ENCODE measurements at regions not wholly inside any gene's neighbourhood (a gene's known extent, or its start where the extent isn't known, plus 50 kb on each side); places are given as distances from the start of the nearest gene placed in this dataset.

- Histone ChIP-seq H3K4me3 (ENCODE audit: control extremely low read depth in 1 of 5, extremely low read depth in 1 of 5, insufficient read depth in 1 of 5, low read depth in 2 of 5, low read length in 4 of 5) (no peak overlapping the region), H3K27me3 (replicated peaks in 1 of 4; ENCODE audit: control extremely low read depth in 1 of 4, control insufficient read depth in 3 of 4, insufficient read depth in 4 of 4, low read length in 3 of 4) (no peaks in the 10 kb centered on the region), H3K9me3 (ENCODE audit: control extremely low read depth in 1 of 3, control insufficient read depth in 2 of 3, insufficient read depth in 1 of 3, low read length in 2 of 3) (no peaks in the 10 kb centered on the region), H3K4me2 (replicated peaks; ENCODE audit: low read depth, low read length, poor library complexity, severe bottlenecking) (no peak overlapping the region), H2AFZ (ENCODE audit: insufficient read depth, low read depth, low read length, poor library complexity, severe bottlenecking) (no peak overlapping the region), H3K4me1 (ENCODE audit: control insufficient read depth in 2 of 2, insufficient read depth in 2 of 2, low read length in 2 of 2) (no peaks in the 10 kb centered on the region), H3K36me3 (replicated peaks in 1 of 2; ENCODE audit: control extremely low read depth in 1 of 2, control insufficient read depth in 1 of 2, extremely low read depth in 1 of 2, insufficient read depth in 2 of 2, low read length in 1 of 2) (no peaks in the 10 kb centered on the region), H3K79me2 (ENCODE audit: control insufficient read depth, insufficient read depth, low read length) (no peaks in the 10 kb centered on the region), H3K27ac (ENCODE audit: low read length in 2 of 2) (no peak overlapping the region), H3K9ac (ENCODE audit: low read length) (no peak overlapping the region), H4K20me1 (ENCODE audit: control insufficient read depth, insufficient read depth, low read length, poor library complexity, severe bottlenecking) (no peaks in the 10 kb centered on the region)
- ATAC-seq (ENCODE audit: low read depth): no peak
- H3K9me3 Mint-ChIP-seq (ENCODE audit: insufficient read depth): no peaks in the 10 kb centered on the region
- no peak overlapping the region for H3K27ac Mint-ChIP-seq
- no peaks in the 10 kb centered on the region for H3K27me3 Mint-ChIP-seq
- DNase-seq: no peak
- TF ChIP-seq, protein P1, sequence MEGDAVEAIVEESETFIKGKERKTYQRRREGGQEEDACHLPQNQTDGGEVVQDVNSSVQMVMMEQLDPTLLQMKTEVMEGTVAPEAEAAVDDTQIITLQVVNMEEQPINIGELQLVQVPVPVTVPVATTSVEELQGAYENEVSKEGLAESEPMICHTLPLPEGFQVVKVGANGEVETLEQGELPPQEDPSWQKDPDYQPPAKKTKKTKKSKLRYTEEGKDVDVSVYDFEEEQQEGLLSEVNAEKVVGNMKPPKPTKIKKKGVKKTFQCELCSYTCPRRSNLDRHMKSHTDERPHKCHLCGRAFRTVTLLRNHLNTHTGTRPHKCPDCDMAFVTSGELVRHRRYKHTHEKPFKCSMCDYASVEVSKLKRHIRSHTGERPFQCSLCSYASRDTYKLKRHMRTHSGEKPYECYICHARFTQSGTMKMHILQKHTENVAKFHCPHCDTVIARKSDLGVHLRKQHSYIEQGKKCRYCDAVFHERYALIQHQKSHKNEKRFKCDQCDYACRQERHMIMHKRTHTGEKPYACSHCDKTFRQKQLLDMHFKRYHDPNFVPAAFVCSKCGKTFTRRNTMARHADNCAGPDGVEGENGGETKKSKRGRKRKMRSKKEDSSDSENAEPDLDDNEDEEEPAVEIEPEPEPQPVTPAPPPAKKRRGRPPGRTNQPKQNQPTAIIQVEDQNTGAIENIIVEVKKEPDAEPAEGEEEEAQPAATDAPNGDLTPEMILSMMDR (IDR thresholded peaks at IDR 0.05): no peak
- no peak for TF ChIP-seq EZH2 (IDR thresholded peaks at IDR 0.05; ENCODE audit: borderline replicate concordance, insufficient read depth, low read depth, low read length, poor library complexity, severe bottlenecking)
- intact Hi-C loops (cut with micrococcal nuclease): no loop called here
- WGBS (ENCODE audit: insufficient coverage): no CpG with 5 or more reads among the region's 2 CpGs
- no peak overlapping the region for H3K4me3 Mint-ChIP-seq
- ChIA-PET POLR2A (no interaction called here), CTCF (no interaction called here)
- no peaks in the 10 kb centered on the region for H3K4me1 Mint-ChIP-seq
These were observed 329.8 kb upstream of the SEMA3D start for GRCh38 chr7:85516675-85517074.

DNA sequence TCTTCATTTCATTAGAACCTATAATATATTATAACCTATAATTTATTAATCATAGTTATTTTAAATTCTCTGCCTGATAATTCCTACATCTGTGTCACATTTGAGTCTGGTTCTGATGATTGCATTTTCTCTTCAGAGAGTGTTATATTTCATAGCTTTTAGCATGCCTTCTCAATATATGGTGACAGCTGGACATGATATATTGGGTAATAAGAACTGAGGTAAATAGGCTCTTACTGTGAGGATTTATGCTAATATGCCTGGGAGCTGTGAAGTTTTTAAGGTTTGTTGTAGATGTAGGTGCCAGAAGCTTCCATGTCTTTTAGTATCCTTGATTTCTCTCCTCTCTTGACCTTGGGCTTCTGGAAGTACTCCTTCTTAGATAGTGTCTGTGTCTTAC, 325.9 kb upstream of the SEMA3D start:
- H3K36me3 ChIP-seq (replicated peaks in 1 of 2; ENCODE audit: control extremely low read depth in 1 of 2, control insufficient read depth in 1 of 2, extremely low read depth in 1 of 2, insufficient read depth in 2 of 2, low read length in 1 of 2): no peaks in the 10 kb centered on the region
- POLR2A ChIA-PET: no interaction called here
- DNase-seq (no peak), ATAC-seq (ENCODE audit: low read depth) (no peak)
- H4K20me1 ChIP-seq (ENCODE audit: control insufficient read depth, insufficient read depth, low read length, poor library complexity, severe bottlenecking): no peaks in the 10 kb centered on the region
- H3K27me3 ChIP-seq (replicated peaks in 1 of 4; ENCODE audit: control extremely low read depth in 1 of 4, control insufficient read depth in 3 of 4, insufficient read depth in 4 of 4, low read length in 3 of 4): no peaks in the 10 kb centered on the region
- Mint-ChIP-seq H3K27ac (no peak overlapping the region), H3K27me3 (no peaks in the 10 kb centered on the region), H3K4me1 (no peaks in the 10 kb centered on the region), H3K9me3 (ENCODE audit: insufficient read depth) (no peaks in the 10 kb centered on the region), H3K4me3 (no peak overlapping the region)
- no peak overlapping the region for H3K27ac ChIP-seq (ENCODE audit: low read length in 2 of 2)
- intact Hi-C loops (cut with micrococcal nuclease): no loop called here
- CTCF ChIA-PET: interaction anchor here (0.6 kb wide), 1 partner anchor 9 kb away, joined by 3 read pairs; no protein-coding TSS in a partner anchor
- no peak overlapping the region for H3K4me3 ChIP-seq (ENCODE audit: control extremely low read depth in 1 of 5, extremely low read depth in 1 of 5, insufficient read depth in 1 of 5, low read depth in 2 of 5, low read length in 4 of 5)
- no peak for TF ChIP-seq EZH2 (IDR thresholded peaks at IDR 0.05; ENCODE audit: borderline replicate concordance, insufficient read depth, low read depth, low read length, poor library complexity, severe bottlenecking)
- TF ChIP-seq, protein P1 (IDR thresholded peaks at IDR 0.05): no peak
- no peak overlapping the region for H3K4me2 ChIP-seq (replicated peaks; ENCODE audit: low read depth, low read length, poor library complexity, severe bottlenecking)
- no peaks in the 10 kb centered on the region for H3K9me3 ChIP-seq (ENCODE audit: control extremely low read depth in 1 of 3, control insufficient read depth in 2 of 3, insufficient read depth in 1 of 3, low read length in 2 of 3)
- H3K79me2 ChIP-seq (ENCODE audit: control insufficient read depth, insufficient read depth, low read length): no peaks in the 10 kb centered on the region
- H2AFZ ChIP-seq (ENCODE audit: insufficient read depth, low read depth, low read length, poor library complexity, severe bottlenecking): no peak overlapping the region
- H3K9ac ChIP-seq (ENCODE audit: low read length): no peak overlapping the region
- H3K4me1 ChIP-seq (ENCODE audit: control insufficient read depth in 2 of 2, insufficient read depth in 2 of 2, low read length in 2 of 2): no peaks in the 10 kb centered on the region
